ENCODE measurements at regions not wholly inside any gene's neighbourhood (a gene's known extent, or its start where the extent isn't known, plus 50 kb on each side); places are given as distances from the start of the nearest gene placed in this dataset.

GRCh38 chr6:47149066-47149465 is 106.9 kb upstream of the ADGRF1 start:
- no peak overlapping the region for H3K14ac ChIP-seq (ENCODE audit: insufficient read length)
- H3K4me3 ChIP-seq (ENCODE audit: extremely low read depth in 1 of 4, insufficient read depth in 2 of 4, low read depth in 3 of 4, low read length in 4 of 4), result no peak overlapping the region
- H4K20me1 ChIP-seq (replicated peaks in 1 of 2; ENCODE audit: control insufficient read depth in 1 of 2, insufficient read depth in 2 of 2, low read length in 2 of 2), result no peaks in the 10 kb centered on the region
- H3K79me2 ChIP-seq (ENCODE audit: control insufficient read depth in 1 of 2, insufficient read depth in 2 of 2, low read length in 2 of 2), result no peaks in the 10 kb centered on the region
- no peaks in the 10 kb centered on the region for H3K79me1 ChIP-seq (ENCODE audit: low read depth, low read length)
- no peak overlapping the region for H2BK20ac ChIP-seq (ENCODE audit: low read length)
- no peak for FAIRE-seq
- no peak overlapping the region; the same call in 1 of the 2 replicates for H4K8ac ChIP-seq (ENCODE audit: extremely low read depth, insufficient read depth, low read length)
- POLR2A ChIA-PET (ENCODE audit: partially characterized antibody), result no interaction called here
- no peak overlapping the region for H2BK12ac ChIP-seq (ENCODE audit: low read depth, low read length)
- H2AK5ac ChIP-seq (ENCODE audit: low read depth, low read length), result no peak overlapping the region
- CTCF ChIA-PET (ENCODE audit: partially characterized antibody), result no interaction called here
- no peak overlapping the region for H2BK5ac ChIP-seq (ENCODE audit: low read depth, low read length)
- 96% methylated on average over 2 of the region's 2 CpGs; no CpG with 5 or more reads in 1 of the 2 experiments for WGBS, 2 experiments (ENCODE audit: extremely low coverage in 1 of 2, insufficient coverage in 1 of 2, insufficient read length in 1 of 2, insufficient replicate concordance in 2 of 2, low coverage in 1 of 2, low lambda C conversion rate in 2 of 2, missing lambda C conversion rate in 1 of 2)
- no peak overlapping the region for H3K27ac ChIP-seq (ENCODE audit: low read depth, low read length)
- H3K23me2 ChIP-seq (ENCODE audit: low read depth, low read length), result no peaks in the 10 kb centered on the region
- H3K56ac ChIP-seq (replicated peaks; ENCODE audit: insufficient read length, low read depth, low read length), result no peak overlapping the region
- H4K5ac ChIP-seq (ENCODE audit: insufficient read length, low read depth, low read length), result no peak overlapping the region
- no peaks in the 10 kb centered on the region for H3K36me3 ChIP-seq (ENCODE audit: control insufficient read depth in 2 of 4, insufficient read depth in 4 of 4, low read length in 3 of 4)
- H3K4me1 ChIP-seq (replicated peaks in 1 of 4; ENCODE audit: control insufficient read depth in 3 of 4, insufficient read depth in 4 of 4, low read length in 3 of 4), result peaks cover 5 to 25% (median 8%) of the 10 kb centered on the region in 4 experiments; a peak in 6 of 7 replicates
- H2BK120ac ChIP-seq (replicated peaks; ENCODE audit: low read depth, low read length), result no peak overlapping the region
- no peak overlapping the region for H3K23ac ChIP-seq (ENCODE audit: insufficient read length)
- H3K4me2 ChIP-seq (ENCODE audit: insufficient read depth in 1 of 2, low read depth in 2 of 2, low read length in 2 of 2), result no peak overlapping the region
- no peaks in the 10 kb centered on the region for H3K27me3 ChIP-seq (replicated peaks in 1 of 4; ENCODE audit: control insufficient read depth in 3 of 4, extremely low read depth in 1 of 4, insufficient read depth in 3 of 4, low read length in 3 of 4)
- H2AFZ ChIP-seq (ENCODE audit: low read length), result no peak overlapping the region
- no peak for DNase-seq (ENCODE audit: low read depth in 1 of 2, low spot score in 2 of 2)
- H3K9me3 ChIP-seq (ENCODE audit: insufficient read depth in 2 of 2, low read depth in 1 of 2, low read length in 1 of 2), result no peaks in the 10 kb centered on the region
- H3K18ac ChIP-seq (ENCODE audit: extremely low read depth, low read length), result no peak overlapping the region
- H4K91ac ChIP-seq (replicated peaks; ENCODE audit: insufficient read length, low read length), result no peak overlapping the region
- no peak overlapping the region for H2BK15ac ChIP-seq (ENCODE audit: low read length)
- no peak overlapping the region for H3K4ac ChIP-seq (replicated peaks; ENCODE audit: insufficient read length, low read depth, low read length)
- H3K9ac ChIP-seq (replicated peaks in 1 of 4; ENCODE audit: extremely low read depth in 1 of 4, low read depth in 3 of 4, low read length in 3 of 4), result no peak overlapping the region
- no peak for TF ChIP-seq GABPA (IDR thresholded peaks at IDR 0.05; ENCODE audit: borderline replicate concordance, insufficient read depth, low read length)
